Putamen (tissue), 1 donor: ENCODE measurements at regions not wholly inside any gene's neighbourhood (a gene's known extent, or its start where the extent isn't known, plus 50 kb on each side); places are given as distances from the start of the nearest gene placed in this dataset.
"Not testable (repeated sequence)": the region's sequence is repeated elsewhere in the genome, so short reads cannot be mapped to it uniquely, and the experiment has no call there.

Experiments
- DNase-seq: peaks from one replicate; pipeline ENCODE4 v3.0.0-alpha.2; 2016; ENCODE audit warnings: low spot score

GRCh38 chr14:65153101-65153500, 50.8 kb upstream of the MAX start:
- DNase-seq = no peak

GRCh38 chr14:65156568-65157366, 54.5 kb upstream of the MAX start:
- no peak for DNase-seq

GRCh38 chr14:65159281-65160062, 57.2 kb upstream of the MAX start:
- no peak for DNase-seq

GRCh38 chr14:65160091-65160490, 57.8 kb upstream of the MAX start:
- no peak for DNase-seq

GRCh38 chr14:65162031-65162430, 59.7 kb upstream of the MAX start:
- DNase-seq = no peak

GRCh38 chr14:65164068-65164824, 61.9 kb upstream of the MAX start:
- DNase-seq = no peak

GRCh38 chr14:65164825-65165135, 62.5 kb upstream of the MAX start:
- DNase-seq = no peak

- DNase-seq = no peak
Observed at GRCh38 chr14:65167072-65167645, 64.8 kb upstream of the MAX start.

GRCh38 chr14:65168840-65169239, 66.5 kb upstream of the MAX start:
- DNase-seq = peak; percentile 62

- peak; percentile 90 for DNase-seq
Observed at GRCh38 chr14:65169351-65169750, 67.0 kb upstream of the MAX start.

- DNase-seq = no peak
Observed at GRCh38 chr14:65170318-65170717, 68.0 kb upstream of the MAX start.

GRCh38 chr14:65170768-65171507, 68.6 kb upstream of the MAX start:
- DNase-seq = peak; percentile 66

GRCh38 chr14:65173973-65174693, 71.8 kb upstream of the MAX start:
- no peak for DNase-seq

- DNase-seq = no peak
Observed at GRCh38 chr14:65174783-65175182, 72.5 kb upstream of the MAX start.

- DNase-seq = no peak
Observed at GRCh38 chr14:65177551-65177950, 75.2 kb upstream of the MAX start.

- not testable (repeated sequence) for DNase-seq
Observed at GRCh38 chr14:65179231-65179630, 76.9 kb upstream of the MAX start.

- no peak for DNase-seq
Observed at GRCh38 chr14:65179918-65180724, 77.8 kb upstream of the MAX start.

GRCh38 chr14:65180725-65181025, 78.4 kb upstream of the MAX start:
- no peak for DNase-seq

GRCh38 chr14:65184032-65184764, 81.9 kb upstream of the MAX start:
- DNase-seq = no peak

GRCh38 chr14:65185829-65186228, 83.5 kb upstream of the MAX start:
- DNase-seq = no peak
